RWPE1 (cell line): ENCODE measurements at regions not wholly inside any gene's neighbourhood (a gene's known extent, or its start where the extent isn't known, plus 50 kb on each side); places are given as distances from the start of the nearest gene placed in this dataset.

Source experiments
- CTCF ChIA-PET: fragments of 350-600 bp; sonication (Branson Sonifier 250); formaldehyde crosslinking; extraction: SDS; loops from one replicate; lab custom pipeline; 2021; lab: Yijun Ruan, JAX
- POLR2A ChIA-PET: fragments of 400-600 bp; formaldehyde crosslinking; extraction: SDS; loops from one replicate; lab custom pipeline; 2020; ENCODE audit warnings: antibody characterized with exemption; ENCODE audit not compliant: low non-redundant PET; lab: Yijun Ruan, JAX
- DNase-seq: peaks from one replicate; pipeline ENCODE4 v3.0.0; 2012; ENCODE audit warnings: low spot score
- H3K27ac ChIP-seq: fragments of 450-650 bp; 2 replicates; pipeline ENCODE4 v1.5.1; 2017
- TF ChIP-seq, protein P1 (sequence below): fragments of 450-650 bp; conservative IDR thresholded peaks from 2 replicates; pipeline ENCODE4 v1.5.1; 2017; ENCODE audit warnings: low read depth, mild to moderate bottlenecking

- CTCF ChIA-PET, result no interaction called here
- no peak for DNase-seq
- POLR2A ChIA-PET, result no interaction called here
- TF ChIP-seq, protein P1, sequence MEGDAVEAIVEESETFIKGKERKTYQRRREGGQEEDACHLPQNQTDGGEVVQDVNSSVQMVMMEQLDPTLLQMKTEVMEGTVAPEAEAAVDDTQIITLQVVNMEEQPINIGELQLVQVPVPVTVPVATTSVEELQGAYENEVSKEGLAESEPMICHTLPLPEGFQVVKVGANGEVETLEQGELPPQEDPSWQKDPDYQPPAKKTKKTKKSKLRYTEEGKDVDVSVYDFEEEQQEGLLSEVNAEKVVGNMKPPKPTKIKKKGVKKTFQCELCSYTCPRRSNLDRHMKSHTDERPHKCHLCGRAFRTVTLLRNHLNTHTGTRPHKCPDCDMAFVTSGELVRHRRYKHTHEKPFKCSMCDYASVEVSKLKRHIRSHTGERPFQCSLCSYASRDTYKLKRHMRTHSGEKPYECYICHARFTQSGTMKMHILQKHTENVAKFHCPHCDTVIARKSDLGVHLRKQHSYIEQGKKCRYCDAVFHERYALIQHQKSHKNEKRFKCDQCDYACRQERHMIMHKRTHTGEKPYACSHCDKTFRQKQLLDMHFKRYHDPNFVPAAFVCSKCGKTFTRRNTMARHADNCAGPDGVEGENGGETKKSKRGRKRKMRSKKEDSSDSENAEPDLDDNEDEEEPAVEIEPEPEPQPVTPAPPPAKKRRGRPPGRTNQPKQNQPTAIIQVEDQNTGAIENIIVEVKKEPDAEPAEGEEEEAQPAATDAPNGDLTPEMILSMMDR, result no peak
- H3K27ac ChIP-seq, result no peak overlapping the region
These were observed 110.0 kb upstream of the PSMD7 start for GRCh38 chr16:74186561-74186971.

- no peak for DNase-seq
- ChIA-PET CTCF (no interaction called here), POLR2A (no interaction called here)
- no peak overlapping the region for H3K27ac ChIP-seq
- TF ChIP-seq, protein P1, result no peak
These were observed 111.8 kb upstream of the PSMD7 start for GRCh38 chr16:74184839-74185238.

- CTCF ChIA-PET, result no interaction called here
- TF ChIP-seq, protein P1, result no peak
- H3K27ac ChIP-seq, result no peak overlapping the region
- POLR2A ChIA-PET, result no interaction called here
- no peak for DNase-seq
These were observed 112.8 kb upstream of the PSMD7 start for GRCh38 chr16:74183601-74184360.

GRCh38 chr16:74169687-74170376, 126.8 kb upstream of the PSMD7 start:
- no peak overlapping the region for H3K27ac ChIP-seq
- POLR2A ChIA-PET, result no interaction called here
- CTCF ChIA-PET, result no interaction called here
- no peak for DNase-seq
- TF ChIP-seq, protein P1, result no peak

DNA sequence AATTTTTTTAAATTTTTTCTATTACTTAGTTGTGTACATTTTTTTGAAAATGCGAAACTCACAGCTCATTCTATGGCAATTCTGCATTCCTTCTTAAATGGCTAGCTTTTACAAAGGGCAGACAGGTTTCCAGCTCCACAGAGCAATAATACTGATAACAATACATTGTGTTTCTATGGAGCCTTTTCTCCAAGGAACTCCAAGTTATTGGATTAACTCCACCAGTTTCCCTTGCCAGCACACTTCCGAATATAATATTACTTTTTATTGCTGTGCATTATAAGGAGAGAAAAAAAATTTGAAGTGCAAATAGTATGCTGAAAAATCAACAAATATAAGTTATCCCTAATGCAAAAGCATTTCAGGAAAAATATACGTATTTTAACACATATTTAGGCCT, 127.5 kb upstream of the PSMD7 start:
- POLR2A ChIA-PET, result no interaction called here
- no peak overlapping the region for H3K27ac ChIP-seq
- DNase-seq, result no peak
- CTCF ChIA-PET, result no interaction called here
- TF ChIP-seq, protein P1, result no peak

GRCh38 chr16:74168445-74168844, 128.2 kb upstream of the PSMD7 start:
- no peak overlapping the region for H3K27ac ChIP-seq
- ChIA-PET CTCF (no interaction called here), POLR2A (no interaction called here)
- no peak for DNase-seq
- TF ChIP-seq, protein P1, result no peak
